MCF 10A (cell line): ENCODE measurements at regions not wholly inside any gene's neighbourhood (a gene's known extent, or its start where the extent isn't known, plus 50 kb on each side); places are given as distances from the start of the nearest gene placed in this dataset.

Source experiments
- BruUV-seq: library from RNA; stranded (reverse); fragments of 400-500 nt; replicated peaks from 2 replicates; lab custom pipeline; 2021; lab: Mats Ljungman, UMichigan
- CTCF ChIA-PET: fragments of 300-600 bp; sonication (Branson Sonifier 250); formaldehyde crosslinking; extraction: SDS; loops from one replicate; lab custom pipeline; 2021; ENCODE audit warnings: antibody characterized with exemption, inconsistent platforms; lab: Yijun Ruan, JAX
- POLR2A ChIA-PET: fragments of 300-600, 350-650 bp; sonication (Branson Sonifier 250); formaldehyde crosslinking; extraction: SDS; loops from one replicate; lab custom pipeline; 2020; ENCODE audit warnings: antibody characterized with exemption, inconsistent platforms; lab: Yijun Ruan, JAX
- DNase-seq: peaks from one replicate; pipeline ENCODE4 v3.0.0-alpha.2; 2018; ENCODE audit not compliant: unreplicated experiment
- H3K27ac Mint-ChIP-seq: one replicate; pipeline ENCODE4 v1.8.0; 2022; ENCODE audit warnings: mild to moderate bottlenecking, low read depth, mixed read lengths; ENCODE audit not compliant: unreplicated experiment
- H3K27me3 Mint-ChIP-seq: one replicate; pipeline ENCODE4 v1.8.0; 2022; ENCODE audit warnings: mixed read lengths; ENCODE audit not compliant: insufficient read depth, unreplicated experiment
- H3K36me3 Mint-ChIP-seq: one replicate; pipeline ENCODE4 v1.8.0; 2022; ENCODE audit warnings: mild to moderate bottlenecking, moderate library complexity, mixed read lengths; ENCODE audit not compliant: insufficient read depth, unreplicated experiment
- H3K4me1 Mint-ChIP-seq: one replicate; pipeline ENCODE4 v1.8.0; 2022; ENCODE audit warnings: mixed read lengths; ENCODE audit not compliant: insufficient read depth, unreplicated experiment
- H3K4me3 Mint-ChIP-seq: one replicate; pipeline ENCODE4 v1.8.0; 2022; ENCODE audit warnings: mild to moderate bottlenecking, moderate library complexity, mixed read lengths; ENCODE audit not compliant: unreplicated experiment
- H3K9me3 Mint-ChIP-seq: one replicate; pipeline ENCODE4 v1.8.0; 2022; ENCODE audit warnings: mixed read lengths; ENCODE audit not compliant: unreplicated experiment
- CTCF ChIP-seq: fragments of 200-600 bp; IDR thresholded peaks from one replicate; pipeline ENCODE4 v1.8.0; 2022; ENCODE audit warnings: antibody characterized with exemption, mild to moderate bottlenecking; ENCODE audit not compliant: unreplicated experiment
- intact Hi-C: fragments of 100-400 bp; cut with micrococcal nuclease; formaldehyde crosslinking; loops from 2 replicates; pipeline ENCODE4 v1.14.1; 2022

GRCh38 chr12:111166779-111167540, 201.9 kb downstream of the PHETA1 start:
- no peak for DNase-seq
- ChIA-PET POLR2A (interaction anchor here (1.1 kb wide), 1 partner anchor 20 kb away, joined by 3 read pairs; no protein-coding TSS in a partner anchor), CTCF (interaction anchor here (0.6 kb wide), 1 partner anchor 279 kb away, joined by 5 read pairs; no protein-coding TSS in a partner anchor)
- no peak overlapping the region for H3K27ac Mint-ChIP-seq
- H3K4me3 Mint-ChIP-seq = no peak overlapping the region
- intact Hi-C loops = no loop called here
- no TSS peak for BruUV-seq
- H3K27me3 Mint-ChIP-seq = peaks cover 51% of the 10 kb centered on the region
- TF ChIP-seq CTCF = no peak
- H3K9me3 Mint-ChIP-seq = no peaks in the 10 kb centered on the region
- H3K4me1 Mint-ChIP-seq = no peaks in the 10 kb centered on the region
- H3K36me3 Mint-ChIP-seq = no peaks in the 10 kb centered on the region

GRCh38 chr12:111164833-111165525, 203.9 kb downstream of the PHETA1 start:
- Mint-ChIP-seq H3K4me3 (no peak overlapping the region), H3K9me3 (no peaks in the 10 kb centered on the region), H3K27me3 (peaks cover 52% of the 10 kb centered on the region), H3K36me3 (no peaks in the 10 kb centered on the region), H3K4me1 (no peaks in the 10 kb centered on the region), H3K27ac (no peak overlapping the region)
- CTCF ChIA-PET = interaction anchor here (1.1 kb wide), 1 partner anchor 21 kb away, joined by 3 read pairs; no protein-coding TSS in a partner anchor
- no peak for TF ChIP-seq CTCF
- intact Hi-C loops = no loop called here
- BruUV-seq = no TSS peak
- DNase-seq = no peak
- POLR2A ChIA-PET = no interaction called here

GRCh38 chr12:111163422-111163821, 205.5 kb downstream of the PHETA1 start:
- BruUV-seq = no TSS peak
- H3K4me3 Mint-ChIP-seq = no peak overlapping the region
- intact Hi-C loops = no loop called here
- DNase-seq = no peak
- H3K27me3 Mint-ChIP-seq = peaks cover 46% of the 10 kb centered on the region
- TF ChIP-seq CTCF = no peak
- no peaks in the 10 kb centered on the region for H3K9me3 Mint-ChIP-seq
- ChIA-PET POLR2A (no interaction called here), CTCF (no interaction called here)
- no peak overlapping the region for H3K27ac Mint-ChIP-seq
- no peaks in the 10 kb centered on the region for H3K36me3 Mint-ChIP-seq
- H3K4me1 Mint-ChIP-seq = no peaks in the 10 kb centered on the region

- H3K36me3 Mint-ChIP-seq = no peaks in the 10 kb centered on the region
- no peaks in the 10 kb centered on the region for H3K4me1 Mint-ChIP-seq
- H3K4me3 Mint-ChIP-seq = no peak overlapping the region
- no peaks in the 10 kb centered on the region for H3K9me3 Mint-ChIP-seq
- BruUV-seq = no TSS peak
- peaks cover 46% of the 10 kb centered on the region for H3K27me3 Mint-ChIP-seq
- DNase-seq = no peak
- no peak for TF ChIP-seq CTCF
- no peak overlapping the region for H3K27ac Mint-ChIP-seq
- POLR2A ChIA-PET = no interaction called here
- intact Hi-C loops = no loop called here
- CTCF ChIA-PET = interaction anchor here (1.1 kb wide), 1 partner anchor 151 kb away, joined by 3 read pairs; no protein-coding TSS in a partner anchor
These were observed 207.0 kb downstream of the PHETA1 start for GRCh38 chr12:111161898-111162297.
